HEK293 (cell line): ENCODE measurements at regions not wholly inside any gene's neighbourhood (a gene's known extent, or its start where the extent isn't known, plus 50 kb on each side); places are given as distances from the start of the nearest gene placed in this dataset.

ENCODE experiments used
- CTCF ChIA-PET: fragments of 350-600 bp; formaldehyde crosslinking; extraction: SDS; loops from one replicate; lab custom pipeline; 2021; ENCODE audit warnings: antibody characterized with exemption; lab: Yijun Ruan, JAX
- POLR2A ChIA-PET: fragments of 300-600 bp; formaldehyde crosslinking; extraction: SDS; loops from one replicate; lab custom pipeline; 2020; ENCODE audit warnings: antibody characterized with exemption, inconsistent platforms; lab: Yijun Ruan, JAX
- H3K27ac ChIP-seq: fragments of 200-500 bp; sonication (Bioruptor generic); 2 replicates; pipeline ENCODE4 v1.5.1; 2014; ENCODE audit warnings: low read depth, low read length, control low read depth, inconsistent platforms; ENCODE audit errors: extremely low read depth
- H3K36me3 ChIP-seq, 2 experiments: fragments of 200-500 bp in 1 of 2; sonication (Bioruptor generic) in 1 of 2; 1 replicate in 1 of 2; 2 replicates in 1 of 2; pipeline ENCODE4 v1.5.1; 2014 to 2017; ENCODE audit warnings: inconsistent platforms in 2 of 2, low read length in 2 of 2; ENCODE audit not compliant: control insufficient read depth in 2 of 2, insufficient read depth in 1 of 2
- H3K4me1 ChIP-seq: fragments of 200-500 bp; sonication (Bioruptor generic); 2 replicates; pipeline ENCODE4 v1.5.1; 2014; ENCODE audit warnings: mild to moderate bottlenecking, low read length, inconsistent platforms; ENCODE audit not compliant: control insufficient read depth, insufficient read depth
- H3K4me3 ChIP-seq: 2 replicates; pipeline ENCODE4 v1.5.1; 2011; ENCODE audit warnings: low read depth, mild to moderate bottlenecking, control low read depth, low read length, moderate library complexity
- H3K9me3 ChIP-seq: fragments of 200-500 bp; sonication (Bioruptor generic); 2 replicates; pipeline ENCODE4 v1.5.1; 2014; ENCODE audit warnings: low read depth, low read length, inconsistent platforms; ENCODE audit not compliant: control insufficient read depth, insufficient read depth
- BCL11A ChIP-seq: fragments of 450-650 bp; formaldehyde crosslinking; IDR thresholded peaks from 2 replicates; pipeline ENCODE4 v1.5.1; 2016; ENCODE audit warnings: low read depth, missing biosample characterization, missing genetic modification characterization
- BCL11B ChIP-seq: fragments of 450-650 bp; formaldehyde crosslinking; IDR thresholded peaks from 2 replicates; pipeline ENCODE4 v1.5.1; 2016; ENCODE audit warnings: low read depth, missing biosample characterization, missing genetic modification characterization
- GFI1B ChIP-seq: fragments of 450-650 bp; formaldehyde crosslinking; IDR thresholded peaks from 2 replicates; pipeline ENCODE4 v1.5.1; 2016; ENCODE audit warnings: missing biosample characterization, missing genetic modification characterization
- HOXA7 ChIP-seq: sonication (generic); formaldehyde crosslinking; IDR thresholded peaks from 2 replicates; pipeline ENCODE4 v1.8.1; 2022; ENCODE audit warnings: missing genetic modification reagents, borderline replicate concordance
- KLF10 ChIP-seq: fragments of 450-650 bp; IDR thresholded peaks from 2 replicates; pipeline ENCODE4 v1.5.1; 2018; ENCODE audit warnings: missing biosample characterization, mild to moderate bottlenecking, missing genetic modification characterization
- SALL2 ChIP-seq: fragments of 450-650 bp; formaldehyde crosslinking; IDR thresholded peaks from 2 replicates; pipeline ENCODE4 v1.5.0; 2017; ENCODE audit warnings: missing biosample characterization, mild to moderate bottlenecking, missing genetic modification characterization, borderline replicate concordance
- SCRT1 ChIP-seq: fragments of 450-650 bp; formaldehyde crosslinking; IDR thresholded peaks from 2 replicates; pipeline ENCODE4 v1.5.1; 2016; ENCODE audit warnings: missing biosample characterization, missing genetic modification characterization, borderline replicate concordance
- SP3 ChIP-seq: fragments of 450-650 bp; formaldehyde crosslinking; IDR thresholded peaks from 2 replicates; pipeline ENCODE4 v1.5.1; 2016; ENCODE audit warnings: missing biosample characterization, missing genetic modification characterization
- TRIM28 ChIP-seq: IDR thresholded peaks from 2 replicates; pipeline ENCODE4 v1.6.1; 2011; ENCODE audit warnings: low read length, control low read depth, borderline replicate concordance
- WT1 ChIP-seq: fragments of 450-650 bp; formaldehyde crosslinking; IDR thresholded peaks from 2 replicates; pipeline ENCODE4 v1.5.1; 2016; ENCODE audit warnings: missing biosample characterization, missing genetic modification characterization
- ZBTB48 ChIP-seq: fragments of 450-650 bp; formaldehyde crosslinking; IDR thresholded peaks from 2 replicates; pipeline ENCODE4 v1.5.1; 2016; ENCODE audit warnings: missing biosample characterization, missing genetic modification characterization
- ZEB2 ChIP-seq: fragments of 450-650 bp; formaldehyde crosslinking; IDR thresholded peaks from 2 replicates; pipeline ENCODE4 v1.5.1; 2016; ENCODE audit warnings: missing biosample characterization, missing genetic modification characterization
- ZIC2 ChIP-seq: fragments of 450-650 bp; formaldehyde crosslinking; IDR thresholded peaks from 2 replicates; pipeline ENCODE4 v1.5.1; 2016; ENCODE audit warnings: missing biosample characterization, missing genetic modification characterization
- ZNF133 ChIP-seq: fragments of 450-650 bp; formaldehyde crosslinking; IDR thresholded peaks from 2 replicates; pipeline ENCODE4 v1.5.1; 2016; ENCODE audit warnings: missing biosample characterization, missing genetic modification characterization
- ZNF157 ChIP-seq: fragments of 450-650 bp; formaldehyde crosslinking; IDR thresholded peaks from 2 replicates; pipeline ENCODE4 v1.5.1; 2016; ENCODE audit warnings: missing biosample characterization, missing genetic modification characterization
- ZNF175 ChIP-seq: fragments of 450-650 bp; formaldehyde crosslinking; IDR thresholded peaks from 2 replicates; pipeline ENCODE4 v1.5.1; 2016; ENCODE audit warnings: missing biosample characterization, missing genetic modification characterization
- ZNF211 ChIP-seq: fragments of 450-650 bp; formaldehyde crosslinking; IDR thresholded peaks from 2 replicates; pipeline ENCODE4 v1.5.1; 2016; ENCODE audit warnings: low read depth, missing biosample characterization, missing genetic modification characterization
- ZNF223 ChIP-seq: fragments of 450-650 bp; formaldehyde crosslinking; IDR thresholded peaks from 2 replicates; pipeline ENCODE4 v1.5.1; 2016; ENCODE audit warnings: missing biosample characterization, missing genetic modification characterization
- ZNF530 ChIP-seq: fragments of 450-650 bp; formaldehyde crosslinking; IDR thresholded peaks from 2 replicates; pipeline ENCODE4 v1.5.1; 2016; ENCODE audit warnings: low read depth, missing biosample characterization, missing genetic modification characterization
- ZNF544 ChIP-seq: fragments of 450-650 bp; formaldehyde crosslinking; IDR thresholded peaks from 2 replicates; pipeline ENCODE4 v1.5.0; 2017; ENCODE audit warnings: missing biosample characterization, missing genetic modification characterization
- ZNF558 ChIP-seq: fragments of 450-650 bp; formaldehyde crosslinking; IDR thresholded peaks from 2 replicates; pipeline ENCODE4 v1.5.1; 2016; ENCODE audit warnings: missing biosample characterization, missing genetic modification characterization
- ZNF660 ChIP-seq: fragments of 450-650 bp; IDR thresholded peaks from 2 replicates; pipeline ENCODE4 v1.5.1; 2018; ENCODE audit warnings: missing biosample characterization, mild to moderate bottlenecking, missing genetic modification characterization
- ZNF76 ChIP-seq: fragments of 450-650 bp; formaldehyde crosslinking; IDR thresholded peaks from 2 replicates; pipeline ENCODE4; 2016; ENCODE audit warnings: low read depth, missing biosample characterization, missing genetic modification characterization, borderline replicate concordance
- ZNF792 ChIP-seq: fragments of 450-650 bp; formaldehyde crosslinking; IDR thresholded peaks from 2 replicates; pipeline ENCODE4 v1.5.1; 2016; ENCODE audit warnings: missing biosample characterization, missing genetic modification characterization
- TF ChIP-seq, protein P1 (sequence below): fragments of 450-650 bp; formaldehyde crosslinking; IDR thresholded peaks from 2 replicates; pipeline ENCODE4 v1.5.1; 2016; ENCODE audit warnings: missing biosample characterization, missing genetic modification characterization
- TF ChIP-seq, protein P2 (sequence below): fragments of 450-650 bp; formaldehyde crosslinking; IDR thresholded peaks from 2 replicates; pipeline ENCODE4 v1.5.1; 2016; ENCODE audit warnings: missing biosample characterization, missing genetic modification characterization
- TF ChIP-seq, protein P3 (sequence below): fragments of 450-650 bp; formaldehyde crosslinking; IDR thresholded peaks from 2 replicates; pipeline ENCODE4 v1.5.1; 2016; ENCODE audit warnings: missing biosample characterization, missing genetic modification characterization
- TF ChIP-seq, protein P4 (sequence below): fragments of 450-650 bp; formaldehyde crosslinking; IDR thresholded peaks from 2 replicates; pipeline ENCODE4 v1.5.1; 2017; ENCODE audit warnings: missing biosample characterization, missing genetic modification characterization
- TF ChIP-seq, protein P5 (sequence below): fragments of 450-650 bp; formaldehyde crosslinking; IDR thresholded peaks from 2 replicates; pipeline ENCODE4 v1.5.1; 2016; ENCODE audit warnings: missing biosample characterization, missing genetic modification characterization
- TF ChIP-seq, protein P6 (sequence below): fragments of 450-650 bp; formaldehyde crosslinking; IDR thresholded peaks from 2 replicates; pipeline ENCODE4 v1.5.1; 2016; ENCODE audit warnings: missing biosample characterization, missing genetic modification characterization
- TF ChIP-seq, protein P7 (sequence below): fragments of 450-650 bp; formaldehyde crosslinking; IDR thresholded peaks from 2 replicates; pipeline ENCODE4 v1.5.1; 2016; ENCODE audit warnings: missing biosample characterization, missing genetic modification characterization

DNA sequence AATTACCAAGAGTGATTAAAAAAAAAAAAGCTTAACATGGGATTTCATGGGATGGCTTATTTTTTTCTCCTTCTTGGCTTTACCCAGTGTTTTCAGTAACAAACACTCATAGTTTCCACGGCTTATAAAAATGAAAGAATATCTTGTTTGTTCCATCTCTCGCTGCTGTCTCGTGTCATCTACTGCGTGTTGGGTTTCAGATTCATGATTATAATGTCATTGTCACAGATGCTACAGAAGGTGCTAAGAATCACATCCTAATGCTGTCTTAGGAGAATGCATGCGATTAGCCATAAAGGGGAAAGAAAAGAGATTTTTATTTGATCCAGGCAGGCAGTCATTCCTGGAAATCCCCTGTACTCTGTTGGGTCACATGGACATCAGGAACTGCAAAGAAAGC, 1267.6 kb upstream of the TMEM132C start:
- ChIA-PET POLR2A (no interaction called here), CTCF (no interaction called here)
- no peak for TF ChIP-seq ZNF133 (tag by site-specific recombination)
- TF ChIP-seq, protein P1, sequence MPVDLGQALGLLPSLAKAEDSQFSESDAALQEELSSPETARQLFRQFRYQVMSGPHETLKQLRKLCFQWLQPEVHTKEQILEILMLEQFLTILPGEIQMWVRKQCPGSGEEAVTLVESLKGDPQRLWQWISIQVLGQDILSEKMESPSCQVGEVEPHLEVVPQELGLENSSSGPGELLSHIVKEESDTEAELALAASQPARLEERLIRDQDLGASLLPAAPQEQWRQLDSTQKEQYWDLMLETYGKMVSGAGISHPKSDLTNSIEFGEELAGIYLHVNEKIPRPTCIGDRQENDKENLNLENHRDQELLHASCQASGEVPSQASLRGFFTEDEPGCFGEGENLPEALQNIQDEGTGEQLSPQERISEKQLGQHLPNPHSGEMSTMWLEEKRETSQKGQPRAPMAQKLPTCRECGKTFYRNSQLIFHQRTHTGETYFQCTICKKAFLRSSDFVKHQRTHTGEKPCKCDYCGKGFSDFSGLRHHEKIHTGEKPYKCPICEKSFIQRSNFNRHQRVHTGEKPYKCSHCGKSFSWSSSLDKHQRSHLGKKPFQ (tag by site-specific recombination) = no peak
- no peak for TF ChIP-seq ZNF544 (tag by site-specific recombination)
- TF ChIP-seq ZNF558 (tag by site-specific recombination) = no peak
- no peak for TF ChIP-seq ZEB2
- TF ChIP-seq ZBTB48 (tag by site-specific recombination) = no peak
- no peak for TF ChIP-seq ZNF223 (tag by site-specific recombination)
- no peak for TF ChIP-seq BCL11B (tag by site-specific recombination)
- no peak for TF ChIP-seq KLF10
- TF ChIP-seq, protein P2, sequence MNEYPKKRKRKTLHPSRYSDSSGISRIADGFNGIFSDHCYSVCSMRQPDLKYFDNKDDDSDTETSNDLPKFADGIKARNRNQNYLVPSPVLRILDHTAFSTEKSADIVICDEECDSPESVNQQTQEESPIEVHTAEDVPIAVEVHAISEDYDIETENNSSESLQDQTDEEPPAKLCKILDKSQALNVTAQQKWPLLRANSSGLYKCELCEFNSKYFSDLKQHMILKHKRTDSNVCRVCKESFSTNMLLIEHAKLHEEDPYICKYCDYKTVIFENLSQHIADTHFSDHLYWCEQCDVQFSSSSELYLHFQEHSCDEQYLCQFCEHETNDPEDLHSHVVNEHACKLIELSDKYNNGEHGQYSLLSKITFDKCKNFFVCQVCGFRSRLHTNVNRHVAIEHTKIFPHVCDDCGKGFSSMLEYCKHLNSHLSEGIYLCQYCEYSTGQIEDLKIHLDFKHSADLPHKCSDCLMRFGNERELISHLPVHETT (tag by site-specific recombination) = no peak
- TF ChIP-seq, protein P3, sequence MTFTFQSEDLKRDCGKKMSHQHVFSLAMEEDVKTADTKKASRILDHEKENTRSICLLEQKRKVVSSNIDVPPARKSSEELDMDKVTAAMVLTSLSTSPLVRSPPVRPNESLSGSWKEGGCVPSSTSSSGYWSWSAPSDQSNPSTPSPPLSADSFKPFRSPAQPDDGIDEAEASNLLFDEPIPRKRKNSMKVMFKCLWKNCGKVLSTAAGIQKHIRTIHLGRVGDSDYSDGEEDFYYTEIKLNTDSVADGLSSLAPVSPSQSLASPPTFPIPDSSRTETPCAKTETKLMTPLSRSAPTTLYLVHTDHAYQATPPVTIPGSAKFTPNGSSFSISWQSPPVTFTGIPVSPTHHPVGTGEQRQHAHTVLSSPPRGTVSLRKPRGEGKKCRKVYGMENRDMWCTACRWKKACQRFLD = no peak
- no peak for TF ChIP-seq ZNF792 (tag by site-specific recombination)
- TF ChIP-seq ZNF530 (tag by site-specific recombination) = no peak
- no peak for TF ChIP-seq TRIM28
- no peak for TF ChIP-seq ZNF660 (tag by site-specific recombination)
- no peak for TF ChIP-seq ZNF76
- TF ChIP-seq SCRT1 (tag by site-specific recombination) = no peak
- TF ChIP-seq SALL2 (tag by site-specific recombination) = no peak
- TF ChIP-seq HOXA7 (CRISPR knock-in tag) = no peak
- no peak for TF ChIP-seq ZIC2 (tag by site-specific recombination)
- Histone ChIP-seq H3K9me3 (no peaks in the 10 kb centered on the region), H3K4me1 (no peaks in the 10 kb centered on the region), H3K27ac (no peak overlapping the region), H3K36me3 (no peaks in the 10 kb centered on the region), H3K4me3 (no peak overlapping the region)

DNA sequence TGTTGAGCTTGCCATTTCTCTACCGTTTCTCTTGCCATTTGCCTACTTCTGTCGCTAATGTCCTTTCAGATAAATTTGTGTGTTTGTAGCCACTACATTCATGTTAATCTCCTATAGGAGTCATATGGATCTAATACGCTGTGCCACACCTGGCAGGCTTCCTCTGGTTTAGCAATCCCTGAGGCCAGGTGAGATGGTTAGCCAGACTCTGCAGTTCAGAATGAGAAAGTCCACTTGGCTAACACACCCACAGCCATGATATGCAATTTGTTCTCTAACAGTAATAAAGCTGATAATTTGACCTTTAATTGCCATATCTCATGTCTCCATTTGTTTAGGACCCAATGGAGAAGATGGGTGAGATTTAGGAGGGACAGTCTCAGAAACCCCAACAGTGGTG, 1261.6 kb upstream of the TMEM132C start:
- ChIA-PET POLR2A (interaction anchor here (0.6 kb wide), 1 partner anchor 9 kb away, joined by 3 read pairs; no protein-coding TSS in a partner anchor), CTCF (no interaction called here)
- no peak overlapping the region for H3K4me3 ChIP-seq
- TF ChIP-seq, protein P4, sequence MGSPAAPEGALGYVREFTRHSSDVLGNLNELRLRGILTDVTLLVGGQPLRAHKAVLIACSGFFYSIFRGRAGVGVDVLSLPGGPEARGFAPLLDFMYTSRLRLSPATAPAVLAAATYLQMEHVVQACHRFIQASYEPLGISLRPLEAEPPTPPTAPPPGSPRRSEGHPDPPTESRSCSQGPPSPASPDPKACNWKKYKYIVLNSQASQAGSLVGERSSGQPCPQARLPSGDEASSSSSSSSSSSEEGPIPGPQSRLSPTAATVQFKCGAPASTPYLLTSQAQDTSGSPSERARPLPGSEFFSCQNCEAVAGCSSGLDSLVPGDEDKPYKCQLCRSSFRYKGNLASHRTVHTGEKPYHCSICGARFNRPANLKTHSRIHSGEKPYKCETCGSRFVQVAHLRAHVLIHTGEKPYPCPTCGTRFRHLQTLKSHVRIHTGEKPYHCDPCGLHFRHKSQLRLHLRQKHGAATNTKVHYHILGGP (tag by site-specific recombination) = no peak
- TF ChIP-seq GFI1B (no peak), BCL11A (tag by site-specific recombination) (no peak), ZNF530 (tag by site-specific recombination) (no peak), ZNF133 (tag by site-specific recombination) (no peak), SP3 (no peak), ZNF157 (no peak), ZNF175 (tag by site-specific recombination) (no peak), ZNF211 (tag by site-specific recombination) (no peak), WT1 (tag by site-specific recombination) (no peak)
- TF ChIP-seq, protein P5, sequence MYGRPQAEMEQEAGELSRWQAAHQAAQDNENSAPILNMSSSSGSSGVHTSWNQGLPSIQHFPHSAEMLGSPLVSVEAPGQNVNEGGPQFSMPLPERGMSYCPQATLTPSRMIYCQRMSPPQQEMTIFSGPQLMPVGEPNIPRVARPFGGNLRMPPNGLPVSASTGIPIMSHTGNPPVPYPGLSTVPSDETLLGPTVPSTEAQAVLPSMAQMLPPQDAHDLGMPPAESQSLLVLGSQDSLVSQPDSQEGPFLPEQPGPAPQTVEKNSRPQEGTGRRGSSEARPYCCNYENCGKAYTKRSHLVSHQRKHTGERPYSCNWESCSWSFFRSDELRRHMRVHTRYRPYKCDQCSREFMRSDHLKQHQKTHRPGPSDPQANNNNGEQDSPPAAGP = no peak
- TF ChIP-seq, protein P6, sequence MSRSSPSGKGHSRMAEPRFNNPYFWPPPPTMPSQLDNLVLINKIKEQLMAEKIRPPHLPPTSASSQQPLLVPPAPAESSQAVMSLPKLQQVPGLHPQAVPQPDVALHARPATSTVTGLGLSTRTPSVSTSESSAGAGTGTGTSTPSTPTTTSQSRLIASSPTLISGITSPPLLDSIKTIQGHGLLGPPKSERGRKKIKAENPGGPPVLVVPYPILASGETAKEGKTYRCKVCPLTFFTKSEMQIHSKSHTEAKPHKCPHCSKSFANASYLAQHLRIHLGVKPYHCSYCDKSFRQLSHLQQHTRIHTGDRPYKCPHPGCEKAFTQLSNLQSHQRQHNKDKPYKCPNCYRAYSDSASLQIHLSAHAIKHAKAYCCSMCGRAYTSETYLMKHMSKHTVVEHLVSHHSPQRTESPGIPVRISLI = no peak
- TF ChIP-seq, protein P7, sequence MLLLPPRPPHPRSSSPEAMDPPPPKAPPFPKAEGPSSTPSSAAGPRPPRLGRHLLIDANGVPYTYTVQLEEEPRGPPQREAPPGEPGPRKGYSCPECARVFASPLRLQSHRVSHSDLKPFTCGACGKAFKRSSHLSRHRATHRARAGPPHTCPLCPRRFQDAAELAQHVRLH (tag by site-specific recombination) = no peak

More for the DNA sequence above, 1261.6 kb upstream of the TMEM132C start:
- Histone ChIP-seq H3K9me3 (no peaks in the 10 kb centered on the region), H3K4me1 (no peaks in the 10 kb centered on the region), H3K27ac (no peak overlapping the region), H3K36me3 (no peaks in the 10 kb centered on the region)
